HCT116 (cell line): ENCODE measurements at regions not wholly inside any gene's neighbourhood (a gene's known extent, or its start where the extent isn't known, plus 50 kb on each side); places are given as distances from the start of the nearest gene placed in this dataset.

Experiments used
- ATAC-seq: fragments of 200-7000 bp; cut with Tn5 transposase; 2 replicates; pipeline ENCODE4 v1.9.1; 2020; ENCODE audit warnings: mild to moderate bottlenecking, moderate library complexity
- BruUV-seq: library from RNA; stranded (reverse); fragments of 400-500 nt; replicated peaks from 2 replicates; lab custom pipeline; 2021; lab: Mats Ljungman, UMichigan
- CTCF ChIA-PET: fragments of 300-600 bp; sonication (Branson Sonifier 250); formaldehyde crosslinking; loops from one replicate; lab custom pipeline; 2021; ENCODE audit warnings: antibody characterized with exemption; lab: Charles Lee
- POLR2A ChIA-PET: fragments of 300-600, 350-600 bp; sonication (Branson Sonifier 250); formaldehyde crosslinking; loops from one replicate; lab custom pipeline; 2021; ENCODE audit warnings: antibody characterized with exemption; lab: Charles Lee
- RAD21 ChIA-PET, 2 experiments: fragments of 300-600 bp; sonication (Branson Sonifier 250); formaldehyde crosslinking; loops; one replicate each; lab custom pipeline; 2023; ENCODE audit warnings: low total read pairs in 2 of 2; ENCODE audit not compliant: uncharacterized antibody in 2 of 2, unreplicated experiment in 2 of 2, low non-redundant PET in 1 of 2; lab: Charles Lee
- DNase-seq: peaks from one replicate; pipeline ENCODE4 v3.0.0-alpha.2; 2010; ENCODE audit warnings: low read depth, low spot score
- H2AFZ ChIP-seq: fragments of 200-600 bp; shearing (Covaris generic), sonication (generic); 2 replicates; pipeline ENCODE4 v1.6.1; 2017; ENCODE audit warnings: low read depth, mixed run types, mixed read lengths, antibody characterized with exemption, low read length; ENCODE audit not compliant: poor library complexity, severe bottlenecking
- H3K27ac ChIP-seq: 2 replicates; pipeline ENCODE4 v1.5.1; 2012; ENCODE audit warnings: low read depth, low read length
- H3K27me3 ChIP-seq: fragments of 200-600 bp; sonication (generic); 2 replicates; pipeline ENCODE4 v1.6.1; 2016; ENCODE audit warnings: mixed run types, low read length, mixed read lengths; ENCODE audit not compliant: insufficient read depth
- H3K36me3 ChIP-seq, 2 experiments: fragments of 200-500 bp in 1 of 2; fragments of 200-600 bp in 1 of 2; sonication (Bioruptor generic) in 1 of 2; sonication (generic) in 1 of 2; 2 replicates each; pipeline versions ENCODE4 v1.5.1 to v1.6.1; 2014 to 2016; ENCODE audit warnings: low read length in 2 of 2, inconsistent platforms in 1 of 2, mixed read lengths in 1 of 2, mixed run types in 1 of 2; ENCODE audit not compliant: insufficient read depth in 2 of 2, control insufficient read depth in 1 of 2
- H3K4me1 ChIP-seq, 2 experiments: fragments of 200-600 bp in 1 of 2; sonication (generic) in 1 of 2; 2 replicates each; pipeline versions ENCODE4 v1.5.1 to v1.6.1; 2012 to 2017; ENCODE audit warnings: low read length in 2 of 2, inconsistent platforms in 1 of 2, mild to moderate bottlenecking in 1 of 2, mixed read lengths in 1 of 2, mixed run types in 1 of 2, moderate library complexity in 1 of 2; ENCODE audit not compliant: insufficient read depth in 2 of 2, control insufficient read depth in 1 of 2
- H3K4me2 ChIP-seq: fragments of 200-600 bp; sonication (generic); 2 replicates; pipeline ENCODE4 v1.6.1; 2017; ENCODE audit warnings: mixed run types, low read length, mixed read lengths
- H3K4me3 ChIP-seq, 2 experiments: fragments of 200-600 bp in 1 of 2; sonication (generic) in 1 of 2; replicated peaks in 1 of 2; 2 replicates each; pipeline ENCODE4 v1.5.1; 2011 to 2016; ENCODE audit warnings: low read length in 2 of 2, control low read depth in 1 of 2, low read depth in 1 of 2, mild to moderate bottlenecking in 1 of 2, mixed read lengths in 1 of 2, mixed run types in 1 of 2
- H3K79me2 ChIP-seq: fragments of 200-600 bp; sonication (generic); 2 replicates; pipeline ENCODE4 v1.6.1; 2017; ENCODE audit warnings: mild to moderate bottlenecking, mixed run types, low read length, moderate library complexity, mixed read lengths; ENCODE audit not compliant: insufficient read depth
- H3K9ac ChIP-seq: fragments of 200-600 bp; sonication (generic); 2 replicates; pipeline ENCODE4 v1.6.1; 2016; ENCODE audit warnings: low read length, mixed read lengths
- H3K9me2 ChIP-seq: fragments of 200-600 bp; sonication (generic), shearing (Covaris generic); 2 replicates; pipeline ENCODE4 v1.6.1; 2017; ENCODE audit warnings: mixed run types, mild to moderate bottlenecking, moderate library complexity; ENCODE audit not compliant: insufficient read depth
- H3K9me3 ChIP-seq, 2 experiments: fragments of 200-500 bp in 1 of 2; fragments of 200-600 bp in 1 of 2; sonication (Bioruptor generic) in 1 of 2; sonication (generic) in 1 of 2; 2 replicates each; pipeline ENCODE4 v1.6.1; 2014 to 2017; ENCODE audit warnings: low read length in 2 of 2, mixed read lengths in 2 of 2, inconsistent platforms in 1 of 2, low read depth in 1 of 2, mild to moderate bottlenecking in 1 of 2, mixed run types in 1 of 2, moderate library complexity in 1 of 2; ENCODE audit not compliant: control insufficient read depth in 1 of 2, insufficient read depth in 1 of 2
- H4K20me1 ChIP-seq: fragments of 200-600 bp; sonication (generic), shearing (Covaris generic); 2 replicates; pipeline ENCODE4 v1.6.1; 2017; ENCODE audit warnings: mixed run types, mild to moderate bottlenecking, moderate library complexity; ENCODE audit not compliant: insufficient read depth
- CBX3 ChIP-seq: IDR thresholded peaks from 2 replicates; pipeline ENCODE4 v1.6.1; 2012; ENCODE audit warnings: low read depth
- CEBPB ChIP-seq: IDR thresholded peaks from 2 replicates; pipeline ENCODE4 v1.6.1; 2012; ENCODE audit warnings: low read depth
- EGR1 ChIP-seq: IDR thresholded peaks from 2 replicates; pipeline ENCODE4 v1.6.1; 2012; ENCODE audit warnings: low read depth
- ELF1 ChIP-seq: IDR thresholded peaks from 2 replicates; pipeline ENCODE4 v1.6.1; 2012; ENCODE audit warnings: low read depth, borderline replicate concordance
- EZH2 ChIP-seq: fragments of 200-600 bp; sonication (generic); IDR thresholded peaks from 2 replicates; pipeline ENCODE4 v1.6.1; 2017; ENCODE audit warnings: antibody characterized with exemption, mixed run types
- EZH2phosphoT487 ChIP-seq: fragments of 200-600 bp; IDR thresholded peaks from 2 replicates; pipeline ENCODE4 v1.6.1; 2018; ENCODE audit warnings: antibody characterized with exemption, borderline replicate concordance
- FOSL1 ChIP-seq: IDR thresholded peaks from 2 replicates; pipeline ENCODE4 v1.6.1; 2012; ENCODE audit warnings: low read depth
- POLR2A ChIP-seq: IDR thresholded peaks from 2 replicates; pipeline ENCODE4 v1.7.0; 2011; ENCODE audit warnings: borderline replicate concordance; ENCODE audit not compliant: insufficient read depth, insufficient read length; ENCODE audit errors: extremely low read depth
- POLR2AphosphoS5 ChIP-seq: IDR thresholded peaks from 2 replicates; pipeline ENCODE4 v1.6.1; 2011; ENCODE audit warnings: mild to moderate bottlenecking, low read depth, low read length, moderate library complexity
- RAD21 ChIP-seq: IDR thresholded peaks from 2 replicates; pipeline ENCODE4 v1.6.1; 2012; ENCODE audit warnings: low read depth, mild to moderate bottlenecking
- SIN3A ChIP-seq: IDR thresholded peaks from 2 replicates; pipeline ENCODE4 v1.6.1; 2012; ENCODE audit warnings: low read depth
- SP1 ChIP-seq: IDR thresholded peaks from 2 replicates; pipeline ENCODE4 v1.6.1; 2012; ENCODE audit warnings: low read depth
- SRF ChIP-seq: IDR thresholded peaks from 2 replicates; pipeline ENCODE4 v1.6.1; 2012; ENCODE audit warnings: low read depth
- TCF7L2 ChIP-seq: IDR thresholded peaks from 2 replicates; pipeline ENCODE4 v1.7.0; 2011; ENCODE audit warnings: borderline replicate concordance, inconsistent platforms; ENCODE audit not compliant: insufficient read depth, insufficient read length; ENCODE audit errors: extremely low read depth
- ZFX ChIP-seq: fragments of 450-650 bp; IDR thresholded peaks from 2 replicates; pipeline ENCODE4 v1.6.1; 2017
- ZNF274 ChIP-seq: fragments of 200-500 bp; sonication (Bioruptor generic); IDR thresholded peaks from 2 replicates; pipeline ENCODE4 v1.6.1; 2014; ENCODE audit warnings: mild to moderate bottlenecking, low read depth, low read length, inconsistent platforms
- intact Hi-C: fragments of 100-400 bp; cut with micrococcal nuclease; formaldehyde crosslinking; loops from 2 replicates; pipeline ENCODE4 v1.10.0; 2022
- TF ChIP-seq, protein P1 (sequence below): IDR thresholded peaks from 2 replicates; pipeline ENCODE4 v1.6.1; 2012; ENCODE audit warnings: low read depth
- TF ChIP-seq, protein P2 (sequence below): IDR thresholded peaks from 2 replicates; pipeline ENCODE4 v1.6.1; 2012
- TF ChIP-seq, protein P3 (sequence below): IDR thresholded peaks from 2 replicates; pipeline ENCODE4 v1.6.1; 2012

DNA sequence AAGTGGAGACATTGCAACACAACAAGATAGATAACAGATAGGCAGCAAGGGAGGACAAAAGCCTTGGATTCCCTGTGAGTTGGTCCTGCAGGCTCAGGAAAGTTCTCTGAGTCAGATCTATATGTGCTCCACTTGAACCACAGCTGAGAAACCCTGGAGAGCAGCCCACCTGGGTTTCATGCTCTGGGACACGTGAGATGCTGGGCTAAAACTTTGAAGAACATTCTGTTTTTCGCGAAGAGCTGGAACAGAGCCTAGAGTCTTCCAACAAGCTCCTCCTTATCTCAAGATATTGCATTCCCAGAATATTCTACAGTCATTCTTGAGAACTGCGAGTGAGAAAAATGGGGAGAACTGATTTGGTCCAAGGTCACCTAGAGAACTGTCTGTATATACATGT, 583.0 kb upstream of the ROBO1 start:
- no TSS peak for BruUV-seq
- Histone ChIP-seq H2AFZ (no peak overlapping the region), H3K9me3 (peaks cover 19 to 20% of the 10 kb centered on the region in 2 experiments; a peak in 2 of 4 replicates)

More for the DNA sequence above, 583.0 kb upstream of the ROBO1 start:
- no peak overlapping the region for H3K4me3 ChIP-seq
- no peak overlapping the region for H3K9ac ChIP-seq
- H3K36me3 ChIP-seq, result no peaks in the 10 kb centered on the region
- CTCF ChIA-PET, result no interaction called here
- no peak overlapping the region for H3K4me2 ChIP-seq
- no peak overlapping the region for H3K27ac ChIP-seq
- H3K9me2 ChIP-seq, result no peaks in the 10 kb centered on the region
- RAD21 ChIA-PET, result no interaction called here
- H3K79me2 ChIP-seq, result no peaks in the 10 kb centered on the region
- no peaks in the 10 kb centered on the region for H3K4me1 ChIP-seq
- no peak for DNase-seq
- intact Hi-C loops, result no loop called here
- no peak for ATAC-seq
- POLR2A ChIA-PET, result no interaction called here
- no peaks in the 10 kb centered on the region; the same call in 1 of the 2 replicates for H4K20me1 ChIP-seq
- H3K27me3 ChIP-seq, result no peaks in the 10 kb centered on the region
- TF ChIP-seq POLR2AphosphoS5, result no peak
- TF ChIP-seq ZNF274, result no peak
- no peak for TF ChIP-seq EZH2
- TF ChIP-seq, protein P1, sequence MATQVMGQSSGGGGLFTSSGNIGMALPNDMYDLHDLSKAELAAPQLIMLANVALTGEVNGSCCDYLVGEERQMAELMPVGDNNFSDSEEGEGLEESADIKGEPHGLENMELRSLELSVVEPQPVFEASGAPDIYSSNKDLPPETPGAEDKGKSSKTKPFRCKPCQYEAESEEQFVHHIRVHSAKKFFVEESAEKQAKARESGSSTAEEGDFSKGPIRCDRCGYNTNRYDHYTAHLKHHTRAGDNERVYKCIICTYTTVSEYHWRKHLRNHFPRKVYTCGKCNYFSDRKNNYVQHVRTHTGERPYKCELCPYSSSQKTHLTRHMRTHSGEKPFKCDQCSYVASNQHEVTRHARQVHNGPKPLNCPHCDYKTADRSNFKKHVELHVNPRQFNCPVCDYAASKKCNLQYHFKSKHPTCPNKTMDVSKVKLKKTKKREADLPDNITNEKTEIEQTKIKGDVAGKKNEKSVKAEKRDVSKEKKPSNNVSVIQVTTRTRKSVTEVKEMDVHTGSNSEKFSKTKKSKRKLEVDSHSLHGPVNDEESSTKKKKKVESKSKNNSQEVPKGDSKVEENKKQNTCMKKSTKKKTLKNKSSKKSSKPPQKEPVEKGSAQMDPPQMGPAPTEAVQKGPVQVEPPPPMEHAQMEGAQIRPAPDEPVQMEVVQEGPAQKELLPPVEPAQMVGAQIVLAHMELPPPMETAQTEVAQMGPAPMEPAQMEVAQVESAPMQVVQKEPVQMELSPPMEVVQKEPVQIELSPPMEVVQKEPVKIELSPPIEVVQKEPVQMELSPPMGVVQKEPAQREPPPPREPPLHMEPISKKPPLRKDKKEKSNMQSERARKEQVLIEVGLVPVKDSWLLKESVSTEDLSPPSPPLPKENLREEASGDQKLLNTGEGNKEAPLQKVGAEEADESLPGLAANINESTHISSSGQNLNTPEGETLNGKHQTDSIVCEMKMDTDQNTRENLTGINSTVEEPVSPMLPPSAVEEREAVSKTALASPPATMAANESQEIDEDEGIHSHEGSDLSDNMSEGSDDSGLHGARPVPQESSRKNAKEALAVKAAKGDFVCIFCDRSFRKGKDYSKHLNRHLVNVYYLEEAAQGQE, result no peak
- no peak for TF ChIP-seq SIN3A
- no peak for TF ChIP-seq FOSL1
- no peak for TF ChIP-seq CEBPB
- TF ChIP-seq CBX3, result no peak
- TF ChIP-seq EZH2phosphoT487, result no peak
- no peak for TF ChIP-seq ELF1
- TF ChIP-seq, protein P2, sequence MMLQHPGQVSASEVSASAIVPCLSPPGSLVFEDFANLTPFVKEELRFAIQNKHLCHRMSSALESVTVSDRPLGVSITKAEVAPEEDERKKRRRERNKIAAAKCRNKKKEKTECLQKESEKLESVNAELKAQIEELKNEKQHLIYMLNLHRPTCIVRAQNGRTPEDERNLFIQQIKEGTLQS, result no peak
- TF ChIP-seq TCF7L2, result no peak
- TF ChIP-seq RAD21, result no peak
- no peak for TF ChIP-seq POLR2A
- no peak for TF ChIP-seq EGR1
- no peak for TF ChIP-seq ZFX
- TF ChIP-seq, protein P3, sequence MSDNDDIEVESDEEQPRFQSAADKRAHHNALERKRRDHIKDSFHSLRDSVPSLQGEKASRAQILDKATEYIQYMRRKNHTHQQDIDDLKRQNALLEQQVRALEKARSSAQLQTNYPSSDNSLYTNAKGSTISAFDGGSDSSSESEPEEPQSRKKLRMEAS, result no peak
- no peak for TF ChIP-seq SRF
- no peak for TF ChIP-seq SP1
